ENCODE measurements at regions not wholly inside any gene's neighbourhood (a gene's known extent, or its start where the extent isn't known, plus 50 kb on each side); places are given as distances from the start of the nearest gene placed in this dataset.

DNA sequence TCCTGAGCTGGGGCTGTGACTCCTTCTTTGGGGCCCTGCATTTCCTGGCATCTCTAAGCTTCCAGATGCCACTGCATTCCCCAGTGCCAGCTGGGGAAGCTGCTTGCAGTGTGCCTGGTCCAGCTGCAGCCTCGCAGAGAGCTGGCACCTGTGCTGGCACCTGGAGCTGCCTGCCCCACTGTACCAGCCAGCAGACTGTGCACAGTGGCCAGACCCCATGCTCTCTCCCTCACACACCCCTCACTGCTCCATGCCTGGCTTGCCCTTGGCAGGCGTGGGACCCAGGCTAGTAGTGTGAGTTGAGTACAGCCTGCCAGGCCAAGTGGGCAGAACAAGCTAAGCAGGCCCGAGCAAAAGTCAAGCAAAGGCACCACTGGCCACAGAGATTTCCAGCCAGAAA is 327.5 kb downstream of the NDFIP2 start:
- TF ChIP-seq, protein P1, sequence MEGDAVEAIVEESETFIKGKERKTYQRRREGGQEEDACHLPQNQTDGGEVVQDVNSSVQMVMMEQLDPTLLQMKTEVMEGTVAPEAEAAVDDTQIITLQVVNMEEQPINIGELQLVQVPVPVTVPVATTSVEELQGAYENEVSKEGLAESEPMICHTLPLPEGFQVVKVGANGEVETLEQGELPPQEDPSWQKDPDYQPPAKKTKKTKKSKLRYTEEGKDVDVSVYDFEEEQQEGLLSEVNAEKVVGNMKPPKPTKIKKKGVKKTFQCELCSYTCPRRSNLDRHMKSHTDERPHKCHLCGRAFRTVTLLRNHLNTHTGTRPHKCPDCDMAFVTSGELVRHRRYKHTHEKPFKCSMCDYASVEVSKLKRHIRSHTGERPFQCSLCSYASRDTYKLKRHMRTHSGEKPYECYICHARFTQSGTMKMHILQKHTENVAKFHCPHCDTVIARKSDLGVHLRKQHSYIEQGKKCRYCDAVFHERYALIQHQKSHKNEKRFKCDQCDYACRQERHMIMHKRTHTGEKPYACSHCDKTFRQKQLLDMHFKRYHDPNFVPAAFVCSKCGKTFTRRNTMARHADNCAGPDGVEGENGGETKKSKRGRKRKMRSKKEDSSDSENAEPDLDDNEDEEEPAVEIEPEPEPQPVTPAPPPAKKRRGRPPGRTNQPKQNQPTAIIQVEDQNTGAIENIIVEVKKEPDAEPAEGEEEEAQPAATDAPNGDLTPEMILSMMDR (IDR thresholded peaks at IDR 0.05), result no peak
- no peak for TF ChIP-seq POLR2A (IDR thresholded peaks at IDR 0.05)
- no peak for TF ChIP-seq EP300 (IDR thresholded peaks at IDR 0.05)
